Calu3 (cell line): ENCODE measurements at regions not wholly inside any gene's neighbourhood (a gene's known extent, or its start where the extent isn't known, plus 50 kb on each side); places are given as distances from the start of the nearest gene placed in this dataset.

Experiments used
- BruUV-seq: library from RNA; stranded (reverse); fragments of 400-500 nt; replicated peaks from 2 replicates; lab custom pipeline; 2021; lab: Mats Ljungman, UMichigan
- CTCF ChIA-PET: fragments of 300-600 bp; sonication (Branson Sonifier 250); formaldehyde crosslinking; loops from one replicate; lab custom pipeline; 2022; ENCODE audit warnings: antibody characterized with exemption; lab: Charles Lee
- DNase-seq: peaks from one replicate; pipeline ENCODE4 v3.0.0; 2022
- H3K27ac Mint-ChIP-seq: one replicate; pipeline ENCODE4 v1.8.0; 2022; ENCODE audit warnings: mixed read lengths; ENCODE audit not compliant: unreplicated experiment
- H3K27me3 Mint-ChIP-seq: one replicate; pipeline ENCODE4 v1.8.0; 2022; ENCODE audit warnings: mixed read lengths; ENCODE audit not compliant: unreplicated experiment
- H3K36me3 Mint-ChIP-seq: one replicate; pipeline ENCODE4 v1.8.0; 2022; ENCODE audit warnings: mild to moderate bottlenecking, moderate library complexity, mixed read lengths; ENCODE audit not compliant: insufficient read depth, unreplicated experiment
- H3K4me1 Mint-ChIP-seq: one replicate; pipeline ENCODE4 v1.8.0; 2022; ENCODE audit warnings: mild to moderate bottlenecking, low read depth, mixed read lengths; ENCODE audit not compliant: unreplicated experiment
- H3K4me3 Mint-ChIP-seq: one replicate; pipeline ENCODE4 v1.8.0; 2022; ENCODE audit warnings: mild to moderate bottlenecking, low read depth, moderate library complexity, mixed read lengths; ENCODE audit not compliant: unreplicated experiment
- H3K9me3 Mint-ChIP-seq: one replicate; pipeline ENCODE4 v1.8.0; 2022; ENCODE audit warnings: low read depth, mixed read lengths; ENCODE audit not compliant: unreplicated experiment
- CTCF ChIP-seq: fragments of 200-600 bp; IDR thresholded peaks from one replicate; pipeline ENCODE4 v1.8.0; 2022; ENCODE audit warnings: antibody characterized with exemption; ENCODE audit not compliant: unreplicated experiment
- intact Hi-C: fragments of 100-400 bp; cut with micrococcal nuclease; formaldehyde crosslinking; loops from one replicate; pipeline ENCODE4 v1.10.0; 2022; ENCODE audit not compliant: unreplicated experiment

- BruUV-seq, result no TSS peak
- no peak overlapping the region for H3K27ac Mint-ChIP-seq
- no peaks in the 10 kb centered on the region for H3K36me3 Mint-ChIP-seq
- CTCF ChIA-PET, result interaction anchor here (0.6 kb wide), 1 partner anchor 253 kb away, joined by 3 read pairs; no protein-coding TSS in a partner anchor
- no peak overlapping the region for H3K4me3 Mint-ChIP-seq
- no peak for DNase-seq
- H3K9me3 Mint-ChIP-seq, result no peaks in the 10 kb centered on the region
- TF ChIP-seq CTCF, result no peak
- H3K27me3 Mint-ChIP-seq, result no peaks in the 10 kb centered on the region
- intact Hi-C loops, result loop anchor here (1.0 kb wide), 1 partner anchor 83 kb away; no protein-coding TSS in a partner anchor
- peaks cover 30% of the 10 kb centered on the region for H3K4me1 Mint-ChIP-seq
Measured at GRCh38 chr7:116340943-116341907, 130.9 kb downstream of the TES start.

GRCh38 chr7:116342125-116342524, 131.8 kb downstream of the TES start:
- Mint-ChIP-seq H3K27me3 (no peaks in the 10 kb centered on the region), H3K9me3 (peaks cover under 1% of the 10 kb centered on the region), H3K4me3 (no peak overlapping the region), H3K27ac (no peak overlapping the region), H3K4me1 (peaks cover 30% of the 10 kb centered on the region), H3K36me3 (no peaks in the 10 kb centered on the region)
- BruUV-seq, result no TSS peak
- intact Hi-C loops, result no loop called here
- no peak for DNase-seq
- no peak for TF ChIP-seq CTCF
- CTCF ChIA-PET, result no interaction called here

GRCh38 chr7:116347151-116347832, 137.0 kb downstream of the TES start:
- CTCF ChIA-PET, result interaction anchor here (1.0 kb wide), 1 partner anchor 101 kb away, joined by 3 read pairs; no protein-coding TSS in a partner anchor
- BruUV-seq, result no TSS peak
- H3K27me3 Mint-ChIP-seq, result no peaks in the 10 kb centered on the region
- no peak for TF ChIP-seq CTCF
- H3K27ac Mint-ChIP-seq, result no peak overlapping the region
- no peak overlapping the region for H3K4me3 Mint-ChIP-seq
- H3K4me1 Mint-ChIP-seq, result peaks cover 9% of the 10 kb centered on the region
- intact Hi-C loops, result no loop called here
- H3K9me3 Mint-ChIP-seq, result peaks cover 9% of the 10 kb centered on the region
- no peak for DNase-seq
- no peaks in the 10 kb centered on the region for H3K36me3 Mint-ChIP-seq

- peaks cover 9% of the 10 kb centered on the region for H3K9me3 Mint-ChIP-seq
- H3K27me3 Mint-ChIP-seq, result no peaks in the 10 kb centered on the region
- no TSS peak for BruUV-seq
- no peak overlapping the region for H3K27ac Mint-ChIP-seq
- peaks cover 9% of the 10 kb centered on the region for H3K4me1 Mint-ChIP-seq
- CTCF ChIA-PET, result no interaction called here
- no peak for DNase-seq
- H3K36me3 Mint-ChIP-seq, result no peaks in the 10 kb centered on the region
- no peak for TF ChIP-seq CTCF
- H3K4me3 Mint-ChIP-seq, result no peak overlapping the region
- intact Hi-C loops, result no loop called here
Measured at GRCh38 chr7:116348346-116348745, 138.0 kb downstream of the TES start.
